ENCODE measurements at regions not wholly inside any gene's neighbourhood (a gene's known extent, or its start where the extent isn't known, plus 50 kb on each side); places are given as distances from the start of the nearest gene placed in this dataset.
A peak's percentile ranks its signal among the peaks of the same experiment; 100 is the strongest.

DNA sequence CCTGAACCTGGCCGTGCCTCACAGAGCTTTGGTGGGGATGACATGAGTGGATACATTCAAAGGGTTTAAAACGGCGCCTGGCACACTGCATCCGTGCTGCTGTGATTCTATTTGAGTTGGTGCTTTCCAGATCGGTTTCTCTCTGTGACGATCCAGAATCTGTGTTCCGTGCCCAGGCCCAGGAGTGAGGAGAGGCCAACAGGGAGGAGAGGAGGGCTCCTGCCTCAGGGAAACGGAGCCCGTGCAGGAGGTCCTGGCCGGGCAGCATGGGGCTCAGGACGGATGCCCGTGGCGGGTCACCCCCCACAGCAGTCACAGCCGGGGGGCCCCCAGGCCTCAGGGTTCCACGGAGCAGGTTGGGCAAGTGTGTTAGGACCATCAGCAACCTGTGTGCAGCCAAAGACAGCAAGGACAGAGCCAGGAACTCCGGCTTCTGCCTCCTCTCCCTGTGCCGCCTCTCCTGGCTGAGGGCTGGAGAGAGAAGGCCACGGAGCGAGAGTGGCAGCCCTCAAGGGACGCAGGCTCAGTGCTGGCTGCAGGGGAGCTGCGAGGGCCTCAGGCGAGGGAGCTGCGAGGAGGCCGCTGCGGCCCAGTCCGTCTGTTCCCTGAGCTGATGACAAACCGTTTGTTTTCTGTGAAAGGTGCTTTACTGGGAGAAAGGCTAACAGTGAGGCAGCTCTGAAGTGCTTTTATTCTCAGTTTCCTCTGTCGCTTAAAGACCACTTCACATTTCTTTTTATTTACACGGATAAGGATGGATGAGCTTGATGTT is 99.3 kb downstream of the METRNL start:
- CTCF ChIA-PET = interaction anchor here (1.6 kb wide), 1 partner anchor 12 kb away, joined by 3 read pairs; no protein-coding TSS in a partner anchor
- ATAC-seq (no peak), DNase-seq (no peak)
- H3K27ac Mint-ChIP-seq = no peak overlapping the region
- no peaks in the 10 kb centered on the region for H3K9me3 Mint-ChIP-seq (ENCODE audit: low read depth)
- H3K4me3 Mint-ChIP-seq = no peak overlapping the region
- H3K4me1 Mint-ChIP-seq = no peaks in the 10 kb centered on the region
- H3K27me3 Mint-ChIP-seq = peaks cover 3% of the 10 kb centered on the region
- no peaks in the 10 kb centered on the region for H3K36me3 Mint-ChIP-seq

DNA sequence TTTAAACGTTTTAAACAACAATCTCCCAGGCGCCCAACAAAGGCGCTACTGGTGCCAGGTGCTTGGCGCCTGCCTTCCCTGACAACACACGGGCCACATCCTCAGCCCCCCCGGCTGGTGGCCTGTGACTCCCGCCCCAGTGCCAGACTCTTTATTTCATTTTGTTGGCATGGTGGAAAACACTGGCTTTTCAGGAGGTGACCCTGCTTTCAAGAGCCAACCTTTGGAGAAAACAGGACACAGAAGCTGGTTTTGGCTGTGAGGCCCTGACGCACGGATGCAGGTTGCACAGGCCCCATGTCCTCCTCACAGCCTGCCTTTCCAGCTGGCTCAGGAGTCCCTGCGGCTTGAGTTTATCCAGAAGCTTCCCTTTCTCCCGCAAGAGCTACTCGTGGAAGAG is 100.0 kb downstream of the METRNL start:
- H3K27me3 Mint-ChIP-seq = peaks cover 5% of the 10 kb centered on the region
- no peaks in the 10 kb centered on the region for H3K4me1 Mint-ChIP-seq
- no peak for DNase-seq
- no peak overlapping the region for H3K27ac Mint-ChIP-seq
- H3K4me3 Mint-ChIP-seq = no peak overlapping the region
- H3K9me3 Mint-ChIP-seq (ENCODE audit: low read depth) = no peaks in the 10 kb centered on the region
- CTCF ChIA-PET = interaction anchor here (1.6 kb wide), 1 partner anchor 13 kb away, joined by 3 read pairs; no protein-coding TSS in a partner anchor
- H3K36me3 Mint-ChIP-seq = no peaks in the 10 kb centered on the region
- ATAC-seq = no peak

DNA sequence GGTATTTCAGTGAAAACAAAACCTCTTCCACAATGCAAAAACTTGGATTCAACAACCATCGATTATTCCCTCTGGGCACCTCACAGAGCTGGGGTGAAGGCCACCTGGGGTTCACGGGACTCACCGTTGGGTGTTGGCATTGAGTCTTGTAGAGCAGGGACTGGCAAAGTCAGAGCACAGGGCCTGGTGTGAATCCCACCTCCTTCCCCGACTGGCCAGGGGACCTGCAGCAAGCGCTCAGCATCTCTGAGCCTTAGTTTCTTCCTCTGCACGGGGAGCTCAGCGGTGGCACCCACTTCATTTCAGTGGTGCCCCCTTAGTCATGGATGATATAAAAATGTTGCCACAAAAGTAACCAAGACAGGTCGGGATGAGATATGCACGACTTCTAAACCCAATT is 100.4 kb downstream of the METRNL start:
- no peak overlapping the region for H3K27ac Mint-ChIP-seq
- no peaks in the 10 kb centered on the region for H3K36me3 Mint-ChIP-seq
- no peak for ATAC-seq
- no peak overlapping the region for H3K4me3 Mint-ChIP-seq
- H3K27me3 Mint-ChIP-seq = peaks cover 5% of the 10 kb centered on the region
- H3K9me3 Mint-ChIP-seq (ENCODE audit: low read depth) = no peaks in the 10 kb centered on the region
- no peaks in the 10 kb centered on the region for H3K4me1 Mint-ChIP-seq
- DNase-seq = no peak
- CTCF ChIA-PET = interaction anchor here (1.6 kb wide), 1 partner anchor 13 kb away, joined by 3 read pairs; no protein-coding TSS in a partner anchor

- ATAC-seq = no peak
- H3K36me3 Mint-ChIP-seq = no peaks in the 10 kb centered on the region
- CTCF ChIA-PET = no interaction called here
- H3K4me3 Mint-ChIP-seq = no peak overlapping the region
- H3K4me1 Mint-ChIP-seq = no peaks in the 10 kb centered on the region
- H3K9me3 Mint-ChIP-seq (ENCODE audit: low read depth) = no peaks in the 10 kb centered on the region
- peaks cover 7% of the 10 kb centered on the region for H3K27me3 Mint-ChIP-seq
- DNase-seq = no peak
- H3K27ac Mint-ChIP-seq = no peak overlapping the region
These were observed 101.0 kb downstream of the METRNL start for GRCh38 chr17:83180264-83180995.

DNA sequence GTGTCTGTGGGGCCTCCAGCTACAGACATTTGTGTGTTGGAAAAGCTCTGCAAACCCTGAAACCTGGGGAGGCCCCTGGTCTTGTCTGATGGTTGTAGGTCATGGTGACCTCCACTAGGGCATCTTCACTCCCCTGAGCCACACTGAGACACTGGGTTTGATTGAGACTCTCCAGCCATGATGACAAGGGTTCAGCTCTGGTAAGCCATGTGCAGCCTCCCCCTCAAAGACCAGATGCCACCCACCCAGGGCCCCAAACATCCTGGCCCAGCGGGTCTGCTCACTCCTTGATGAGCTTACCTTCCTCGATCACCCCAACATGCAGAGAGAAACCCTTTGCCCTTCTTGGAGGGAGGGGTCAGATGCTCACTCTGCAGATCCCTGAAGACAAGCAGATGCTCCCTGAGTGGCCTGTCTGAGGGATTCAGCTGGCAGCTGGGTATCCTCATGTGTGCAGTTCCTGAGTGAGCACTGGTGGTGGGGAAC is 101.6 kb downstream of the METRNL start:
- DNase-seq = peak; percentile 36
- no peaks in the 10 kb centered on the region for H3K9me3 Mint-ChIP-seq (ENCODE audit: low read depth)
- no peak overlapping the region for H3K27ac Mint-ChIP-seq
- H3K27me3 Mint-ChIP-seq = peaks cover 7% of the 10 kb centered on the region
- H3K4me3 Mint-ChIP-seq = no peak overlapping the region
- ATAC-seq = no peak
- no peaks in the 10 kb centered on the region for H3K36me3 Mint-ChIP-seq
- CTCF ChIA-PET = no interaction called here
- no peaks in the 10 kb centered on the region for H3K4me1 Mint-ChIP-seq

DNA sequence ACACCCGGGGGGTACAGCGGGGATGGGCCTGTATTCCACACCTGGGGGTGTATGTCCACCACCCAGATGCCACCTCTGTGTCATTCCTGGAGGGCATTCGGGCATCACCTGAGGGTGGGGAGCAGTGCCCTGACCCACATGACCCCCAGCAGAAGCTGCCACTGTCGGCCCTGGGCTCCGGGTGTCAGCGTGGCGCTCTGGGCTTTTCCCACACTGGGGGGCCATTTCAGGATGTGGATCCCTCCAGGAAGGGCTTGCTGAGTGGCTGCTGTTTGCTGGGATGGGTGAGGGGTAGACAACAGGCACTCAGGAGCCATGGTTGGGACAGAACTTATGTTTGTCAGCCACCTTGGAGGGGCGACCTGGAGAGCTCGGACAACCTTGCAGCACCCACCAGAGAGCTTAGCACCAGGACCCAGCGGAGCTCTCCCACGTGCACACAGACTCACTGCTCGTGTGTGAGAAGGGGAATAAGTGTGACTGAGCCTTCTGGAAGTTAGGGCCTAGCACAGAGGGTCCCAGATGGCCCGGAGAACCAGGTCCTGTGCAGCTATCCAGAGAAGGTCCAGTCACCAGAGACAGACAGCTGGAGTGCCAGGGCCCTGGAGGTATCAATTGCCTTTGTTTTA is 102.7 kb downstream of the METRNL start:
- CTCF ChIA-PET = no interaction called here
- ATAC-seq = no peak

DNA sequence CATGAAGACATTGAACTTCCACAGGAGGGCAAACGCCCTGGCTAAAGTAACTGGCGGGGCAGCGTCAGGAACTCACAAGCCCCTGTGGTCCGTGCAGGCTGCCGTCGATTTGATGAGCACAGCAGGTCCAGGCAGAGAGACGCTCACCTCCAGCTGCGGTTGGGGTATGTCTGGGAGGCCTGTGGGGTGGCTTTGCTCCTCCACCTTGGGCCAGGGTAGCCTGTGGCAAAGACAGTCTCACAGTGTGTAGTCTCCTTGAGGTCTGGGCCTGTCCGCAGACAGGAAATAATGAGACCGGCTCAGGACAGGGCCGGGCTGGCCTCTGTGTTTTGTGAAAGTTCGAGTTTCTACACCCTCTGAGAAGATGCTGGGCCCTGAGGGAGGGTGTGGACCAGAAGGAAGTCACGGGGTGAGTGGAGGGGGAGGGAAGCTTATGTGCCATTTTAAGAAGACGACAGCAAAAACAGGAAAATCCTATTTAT is 103.3 kb downstream of the METRNL start:
- H3K27me3 Mint-ChIP-seq = peaks cover 7% of the 10 kb centered on the region
- no peaks in the 10 kb centered on the region for H3K36me3 Mint-ChIP-seq
- ATAC-seq (no peak), DNase-seq (no peak)
- CTCF ChIA-PET = no interaction called here
- H3K27ac Mint-ChIP-seq = no peak overlapping the region
- no peaks in the 10 kb centered on the region for H3K9me3 Mint-ChIP-seq (ENCODE audit: low read depth)
- H3K4me3 Mint-ChIP-seq = no peak overlapping the region
- H3K4me1 Mint-ChIP-seq = peaks cover under 1% of the 10 kb centered on the region

More for the DNA sequence above, 102.7 kb downstream of the METRNL start:
- no peak for DNase-seq
- H3K9me3 Mint-ChIP-seq (ENCODE audit: low read depth) = no peaks in the 10 kb centered on the region
- H3K4me1 Mint-ChIP-seq = no peaks in the 10 kb centered on the region
- no peak overlapping the region for H3K27ac Mint-ChIP-seq
- peaks cover 7% of the 10 kb centered on the region for H3K27me3 Mint-ChIP-seq
- no peaks in the 10 kb centered on the region for H3K36me3 Mint-ChIP-seq
- no peak overlapping the region for H3K4me3 Mint-ChIP-seq

DNA sequence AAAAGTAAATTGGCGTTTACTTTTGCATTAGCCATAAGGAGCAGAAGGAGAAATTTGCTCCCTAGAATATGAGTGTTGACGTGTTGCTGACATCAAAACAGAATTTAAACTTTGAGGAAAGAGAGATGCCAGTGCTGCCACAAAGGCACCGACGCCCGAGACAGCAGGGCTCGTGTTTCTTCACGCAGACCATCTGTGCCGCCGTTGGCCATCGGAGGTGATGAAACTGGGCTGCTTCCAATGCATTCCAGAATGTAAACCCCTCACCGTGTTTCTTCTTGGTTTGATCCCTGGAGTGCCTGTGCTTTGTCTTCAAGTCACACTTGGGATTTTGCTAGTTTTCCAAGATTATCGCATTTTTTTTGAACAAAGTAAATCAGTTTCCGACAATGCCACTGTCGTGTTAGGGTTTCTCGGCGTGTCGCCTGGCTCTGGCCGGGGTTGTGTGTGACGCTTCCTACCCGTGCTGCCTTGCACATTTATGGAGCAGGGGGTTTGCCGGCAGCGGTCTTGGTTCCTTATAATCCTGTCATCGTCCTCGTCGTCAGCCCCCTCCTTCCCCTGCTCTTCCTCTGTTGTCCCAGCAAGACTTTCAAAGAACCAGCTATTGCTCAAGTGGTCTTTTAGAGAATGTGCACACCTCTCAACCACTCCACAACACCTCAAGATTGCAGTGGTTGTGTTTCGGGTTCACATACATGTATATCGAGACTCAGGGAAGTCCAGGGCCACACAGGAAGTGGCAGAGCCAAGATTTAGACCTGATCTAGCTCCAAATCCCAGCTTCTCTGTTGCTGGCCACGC is 103.9 kb downstream of the METRNL start:
- DNase-seq (no peak), ATAC-seq (no peak)
- H3K4me1 Mint-ChIP-seq = peaks cover 4% of the 10 kb centered on the region
- no peak overlapping the region for H3K4me3 Mint-ChIP-seq
- peaks cover 7% of the 10 kb centered on the region for H3K27me3 Mint-ChIP-seq
- no peaks in the 10 kb centered on the region for H3K36me3 Mint-ChIP-seq
- no peaks in the 10 kb centered on the region for H3K9me3 Mint-ChIP-seq (ENCODE audit: low read depth)
- H3K27ac Mint-ChIP-seq = no peak overlapping the region
- CTCF ChIA-PET = interaction anchor here (1.5 kb wide), 1 partner anchor 17 kb away, joined by 3 read pairs; no protein-coding TSS in a partner anchor

DNA sequence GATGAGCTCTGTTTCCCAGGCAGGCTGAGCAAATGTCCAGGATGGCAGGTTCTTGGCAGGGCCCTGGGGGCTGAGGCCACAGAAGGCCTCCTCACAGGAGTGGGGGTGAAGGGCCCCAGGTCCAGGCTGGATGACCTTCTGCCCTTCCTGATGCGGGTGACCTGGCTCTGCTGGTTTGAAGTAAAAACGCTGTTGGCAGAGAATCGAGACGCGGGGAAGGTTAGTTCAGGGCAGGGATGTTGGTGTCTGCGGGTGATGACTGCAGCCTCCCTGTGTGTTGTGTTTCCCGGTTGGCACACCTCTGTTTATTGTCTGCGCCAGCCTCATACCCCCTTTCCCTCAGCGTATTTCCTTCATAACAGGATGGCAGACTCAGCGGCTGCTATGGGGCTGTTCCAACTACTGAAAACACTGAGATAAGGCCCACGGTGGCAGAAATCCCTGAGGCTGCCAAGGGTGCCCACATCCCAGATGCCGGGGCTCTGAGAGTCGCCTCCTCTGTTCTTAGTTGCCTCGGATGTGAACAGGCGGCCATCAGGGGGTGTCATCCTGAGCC is 104.6 kb downstream of the METRNL start:
- H3K4me1 Mint-ChIP-seq = peaks cover 4% of the 10 kb centered on the region
- no peak overlapping the region for H3K4me3 Mint-ChIP-seq
- H3K27me3 Mint-ChIP-seq = peaks cover 7% of the 10 kb centered on the region
- CTCF ChIA-PET = interaction anchor here (1.5 kb wide), 1 partner anchor 17 kb away, joined by 3 read pairs; no protein-coding TSS in a partner anchor
- no peak for ATAC-seq
- no peaks in the 10 kb centered on the region for H3K9me3 Mint-ChIP-seq (ENCODE audit: low read depth)
- no peak overlapping the region for H3K27ac Mint-ChIP-seq
- H3K36me3 Mint-ChIP-seq = peaks cover 2% of the 10 kb centered on the region
- no peak for DNase-seq

DNA sequence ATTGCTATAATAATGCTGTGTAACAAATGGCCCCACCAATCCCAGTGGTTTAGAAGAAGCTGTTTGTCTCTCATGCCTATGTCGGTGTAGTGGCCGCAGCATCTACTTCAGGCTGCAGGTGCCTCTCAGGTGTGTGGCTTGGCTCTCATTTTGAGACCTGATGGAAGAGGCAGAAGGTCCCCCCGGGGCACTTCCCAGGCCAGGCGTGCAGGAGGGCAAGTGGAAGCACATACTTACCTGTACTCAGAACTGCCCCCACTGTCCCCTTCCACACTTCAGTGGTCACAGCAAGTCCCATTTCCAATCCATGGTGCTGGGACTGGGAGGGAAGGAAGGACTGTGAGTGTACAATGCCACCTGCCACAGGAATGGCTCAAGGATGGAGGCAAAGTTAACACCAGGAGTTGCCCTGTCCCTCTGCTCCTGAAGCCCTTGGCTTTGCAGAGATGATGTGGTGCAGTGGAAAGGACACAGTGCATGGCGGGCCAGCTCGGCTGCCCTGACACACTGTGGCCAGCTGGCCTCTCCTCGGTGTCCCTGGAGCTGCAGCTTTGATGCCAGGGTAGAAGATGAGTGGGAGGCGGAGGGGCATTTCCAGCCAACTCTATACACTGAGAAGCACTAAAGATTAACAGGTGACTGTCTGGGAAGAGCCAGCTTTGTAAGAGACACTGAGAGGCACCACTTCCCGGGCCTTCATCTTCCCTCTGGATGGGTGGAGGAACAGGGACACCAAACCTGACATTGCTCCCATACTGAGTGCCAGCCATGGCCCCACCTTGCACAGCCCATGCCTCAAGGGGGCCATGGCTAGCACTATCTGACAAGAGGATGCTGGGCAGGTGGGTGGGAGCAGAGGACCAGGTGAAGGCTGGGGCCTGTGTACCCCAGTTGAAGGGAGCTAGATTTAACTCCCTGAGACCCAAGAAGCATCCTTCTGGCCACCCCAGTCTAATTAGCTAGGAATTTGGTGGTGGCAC is 105.9 kb downstream of the METRNL start:
- Mint-ChIP-seq H3K27me3 (peaks cover 4% of the 10 kb centered on the region), H3K27ac (no peak overlapping the region), H3K4me3 (no peak overlapping the region), H3K9me3 (ENCODE audit: low read depth) (no peaks in the 10 kb centered on the region), H3K36me3 (peaks cover 2% of the 10 kb centered on the region), H3K4me1 (peaks cover 4% of the 10 kb centered on the region)
- no peak for DNase-seq
- CTCF ChIA-PET = interaction anchor here (1.5 kb wide), 1 partner anchor 15 kb away, joined by 3 read pairs; no protein-coding TSS in a partner anchor
- ATAC-seq = no peak

- Mint-ChIP-seq H3K27me3 (peaks cover 4% of the 10 kb centered on the region), H3K36me3 (peaks cover 2% of the 10 kb centered on the region), H3K9me3 (ENCODE audit: low read depth) (no peaks in the 10 kb centered on the region), H3K4me3 (no peak overlapping the region), H3K27ac (no peak overlapping the region), H3K4me1 (peaks cover 8% of the 10 kb centered on the region)
- CTCF ChIA-PET = no interaction called here
- peak; percentile 39 for DNase-seq
- no peak for ATAC-seq
These were observed 106.8 kb downstream of the METRNL start for GRCh38 chr17:83186226-83186625.

All from activated CD8-positive, alpha-beta memory T cell treated with anti-CD3 and anti-CD28 coated beads, Interleukin-2, amount 10 ng/mL, durations not matched to agents 7 days and 5 days (primary cell).